Effector memory CD8-positive, alpha-beta T cell (primary cell): ENCODE measurements at regions not wholly inside any gene's neighbourhood (a gene's known extent, or its start where the extent isn't known, plus 50 kb on each side); places are given as distances from the start of the nearest gene placed in this dataset.
"Not testable (repeated sequence)": the region's sequence is repeated elsewhere in the genome, so short reads cannot be mapped to it uniquely, and the experiment has no call there.

ENCODE experiments used
- ATAC-seq: fragments of 150-1000 bp; cut with Tn5 transposase; replicated peaks from 2 replicates; pipeline ENCODE4 v1.10.0; 2021; ENCODE audit warnings: mild to moderate bottlenecking, moderate library complexity
- DNase-seq, 3 experiments: peaks; one replicate each; pipeline ENCODE4 v3.0.0; 2021
- H3K27ac Mint-ChIP-seq, 2 donors: one replicate each; pipeline ENCODE4 v1.8.0; 2022; ENCODE audit warnings: mild to moderate bottlenecking in 2 of 2, mixed read lengths in 2 of 2, moderate library complexity in 2 of 2
- H3K27me3 Mint-ChIP-seq, 2 donors: one replicate each; pipeline ENCODE4 v1.8.0; 2022; ENCODE audit warnings: mixed read lengths in 2 of 2
- H3K36me3 Mint-ChIP-seq: one replicate; pipeline ENCODE4 v1.8.0; 2022; ENCODE audit warnings: mild to moderate bottlenecking, moderate library complexity, mixed read lengths; ENCODE audit not compliant: insufficient read depth
- H3K4me1 Mint-ChIP-seq, 2 donors: one replicate each; pipeline ENCODE4 v1.8.0; 2022; ENCODE audit warnings: low read depth in 2 of 2, mixed read lengths in 2 of 2
- H3K4me3 Mint-ChIP-seq, 2 donors: one replicate each; pipeline ENCODE4 v1.8.0; 2022; ENCODE audit warnings: mild to moderate bottlenecking in 2 of 2, mixed read lengths in 2 of 2, moderate library complexity in 2 of 2
- H3K9me3 Mint-ChIP-seq, 2 donors: one replicate each; pipeline ENCODE4 v1.8.0; 2022; ENCODE audit warnings: mixed read lengths in 2 of 2

DNA sequence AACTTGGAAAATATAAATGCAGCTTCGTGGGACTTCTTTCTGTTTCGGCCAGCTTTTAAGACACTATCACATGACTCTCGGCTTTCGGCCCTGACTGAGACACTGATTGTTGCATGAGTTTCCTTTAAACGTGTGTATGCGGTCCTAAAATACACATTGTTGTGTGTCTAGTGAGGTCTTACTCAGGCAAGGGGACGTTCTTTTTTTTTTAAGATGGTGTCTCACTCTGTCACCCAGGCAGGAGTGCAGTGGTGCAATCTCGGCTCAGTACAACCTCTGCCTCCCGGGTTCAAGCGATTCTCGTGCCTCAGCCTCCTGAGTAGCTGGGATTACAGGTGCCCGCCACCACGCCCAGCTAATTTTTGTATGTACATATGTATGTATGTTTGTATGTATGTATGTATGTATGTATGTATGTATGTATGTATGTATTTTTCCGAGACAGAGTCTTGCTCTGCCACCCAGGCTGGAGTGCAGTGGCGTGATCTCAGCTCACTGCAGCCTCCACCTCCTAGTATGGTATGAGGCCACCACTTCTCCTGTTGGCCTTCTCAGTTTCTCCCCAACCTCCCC lies 63.2 kb upstream of the PHLPP1 start:
- not testable (repeated sequence) for ATAC-seq, H3K4me3 Mint-ChIP-seq, H3K27ac Mint-ChIP-seq, H3K9me3 Mint-ChIP-seq, H3K4me1 Mint-ChIP-seq, H3K36me3 Mint-ChIP-seq, DNase-seq
- peaks cover 15 to 38% of the 10 kb centered on the region in 2 donors for H3K27me3 Mint-ChIP-seq

DNA sequence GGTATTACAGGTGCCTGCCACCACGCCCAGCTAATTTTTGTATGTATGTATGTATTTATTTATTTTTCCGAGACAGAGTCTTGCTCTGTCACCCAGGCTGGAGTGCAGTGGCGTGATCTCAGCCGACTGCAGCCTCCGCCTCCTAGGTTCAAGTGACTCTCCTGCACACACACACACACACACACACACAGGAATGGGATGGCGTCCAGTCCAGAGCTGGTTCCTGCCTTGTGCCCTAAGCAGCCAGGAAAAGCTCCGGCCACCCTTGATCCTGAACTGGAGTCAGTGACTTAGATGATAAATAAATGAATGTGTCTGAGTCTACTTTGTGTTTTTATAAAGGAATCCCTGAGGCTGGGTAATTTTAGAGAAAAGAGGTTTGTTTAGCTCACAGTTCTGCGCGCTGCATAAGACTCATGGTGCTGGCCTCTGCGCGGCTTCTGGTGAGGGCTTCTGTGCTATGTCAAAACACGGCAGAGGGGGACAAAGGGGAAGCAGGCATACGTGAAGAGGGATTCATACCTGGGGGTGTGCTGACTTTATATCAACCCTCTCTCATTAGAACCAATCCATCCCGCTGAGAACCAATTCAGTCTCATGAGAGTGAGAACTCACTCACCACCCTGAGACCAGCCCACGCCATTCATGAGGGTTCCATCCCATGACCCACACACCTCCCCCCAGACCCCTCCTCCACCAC lies 59.7 kb upstream of the PHLPP1 start:
- peaks cover 7 to 21% of the 10 kb centered on the region in 2 donors for H3K27me3 Mint-ChIP-seq
- H3K9me3 Mint-ChIP-seq = no peaks in the 10 kb centered on the region
- no peak overlapping the region for H3K27ac Mint-ChIP-seq
- DNase-seq (no peak), ATAC-seq (no peak)
- no peaks in the 10 kb centered on the region for H3K4me1 Mint-ChIP-seq
- H3K36me3 Mint-ChIP-seq = no peaks in the 10 kb centered on the region
- no peak overlapping the region for H3K4me3 Mint-ChIP-seq

- Mint-ChIP-seq H3K27ac (no peak overlapping the region), H3K4me3 (no peak overlapping the region), H3K27me3 (peaks cover 7 to 22% of the 10 kb centered on the region in 2 donors), H3K4me1 (no peaks in the 10 kb centered on the region), H3K36me3 (no peaks in the 10 kb centered on the region), H3K9me3 (no peaks in the 10 kb centered on the region)
- ATAC-seq = no peak
- no peak for DNase-seq
Observed at GRCh38 chr18:62658028-62658427, 57.3 kb upstream of the PHLPP1 start.

- no peak overlapping the region for H3K27ac Mint-ChIP-seq
- DNase-seq = no peak
- H3K36me3 Mint-ChIP-seq = no peaks in the 10 kb centered on the region
- no peaks in the 10 kb centered on the region for H3K4me1 Mint-ChIP-seq
- no peak for ATAC-seq
- H3K4me3 Mint-ChIP-seq = no peak overlapping the region
- no peaks in the 10 kb centered on the region for H3K9me3 Mint-ChIP-seq
- peaks cover 0 to 19% of the 10 kb centered on the region in 2 donors for H3K27me3 Mint-ChIP-seq
Observed at GRCh38 chr18:62659698-62660097, 55.6 kb upstream of the PHLPP1 start.

DNA sequence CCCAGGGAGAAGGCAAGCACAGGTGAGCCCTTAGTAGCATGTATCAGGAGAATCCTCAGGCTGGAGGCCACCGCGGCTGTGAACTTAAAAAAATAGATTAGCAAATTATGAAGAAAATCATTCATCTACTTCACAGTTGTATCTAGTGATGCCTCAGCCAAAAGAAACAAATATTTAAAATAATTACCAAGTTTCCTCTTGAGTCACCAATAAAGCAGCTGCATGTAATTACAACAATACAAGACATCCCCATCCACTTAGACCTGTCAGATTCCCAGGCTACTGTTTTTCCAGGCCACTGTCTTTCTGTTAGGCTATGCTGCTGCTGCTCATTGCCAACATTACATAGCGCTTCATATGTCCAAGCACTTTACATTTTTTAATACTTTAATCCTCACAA lies 54.6 kb upstream of the PHLPP1 start:
- peaks cover 0 to 15% of the 10 kb centered on the region in 2 donors for H3K27me3 Mint-ChIP-seq
- no peak overlapping the region for H3K27ac Mint-ChIP-seq
- ATAC-seq (no peak), DNase-seq (no peak)
- no peaks in the 10 kb centered on the region for H3K4me1 Mint-ChIP-seq
- H3K4me3 Mint-ChIP-seq = no peak overlapping the region
- no peaks in the 10 kb centered on the region for H3K36me3 Mint-ChIP-seq
- no peaks in the 10 kb centered on the region for H3K9me3 Mint-ChIP-seq

DNA sequence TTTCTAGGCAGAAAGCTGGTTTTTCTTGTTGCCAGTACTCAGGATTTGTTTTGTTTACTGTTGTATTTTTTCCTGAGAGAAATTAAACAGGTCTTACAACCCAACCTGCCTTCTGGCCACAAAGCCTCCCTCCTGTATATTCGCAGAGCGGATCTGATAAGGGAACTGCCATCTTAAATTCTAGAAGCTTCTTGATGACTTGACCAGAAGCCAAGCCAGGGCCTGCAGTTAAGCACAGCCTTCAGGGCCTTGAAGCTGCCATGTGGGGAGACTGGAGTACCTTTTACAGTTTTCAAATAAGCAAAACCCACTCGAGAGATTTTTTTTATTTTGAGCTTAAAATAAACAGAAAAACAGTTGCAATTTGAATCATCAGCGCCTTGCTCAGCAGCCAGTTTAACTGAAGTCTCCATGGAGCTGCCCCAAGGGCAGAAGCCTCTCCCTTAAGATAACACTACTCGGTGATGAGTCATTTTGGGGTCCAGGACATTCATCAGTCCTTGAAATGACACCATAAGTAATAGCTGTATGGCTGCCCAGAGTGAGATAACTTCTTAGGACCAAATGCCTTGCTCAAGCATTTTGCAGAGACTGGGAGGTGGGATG lies 51.5 kb upstream of the PHLPP1 start:
- no peaks in the 10 kb centered on the region for H3K9me3 Mint-ChIP-seq
- no peaks in the 10 kb centered on the region for H3K4me1 Mint-ChIP-seq
- no peak for DNase-seq
- ATAC-seq = no peak
- H3K36me3 Mint-ChIP-seq = no peaks in the 10 kb centered on the region
- peaks cover 0 to 10% of the 10 kb centered on the region in 2 donors for H3K27me3 Mint-ChIP-seq
- H3K4me3 Mint-ChIP-seq = no peak overlapping the region
- no peak overlapping the region for H3K27ac Mint-ChIP-seq

DNA sequence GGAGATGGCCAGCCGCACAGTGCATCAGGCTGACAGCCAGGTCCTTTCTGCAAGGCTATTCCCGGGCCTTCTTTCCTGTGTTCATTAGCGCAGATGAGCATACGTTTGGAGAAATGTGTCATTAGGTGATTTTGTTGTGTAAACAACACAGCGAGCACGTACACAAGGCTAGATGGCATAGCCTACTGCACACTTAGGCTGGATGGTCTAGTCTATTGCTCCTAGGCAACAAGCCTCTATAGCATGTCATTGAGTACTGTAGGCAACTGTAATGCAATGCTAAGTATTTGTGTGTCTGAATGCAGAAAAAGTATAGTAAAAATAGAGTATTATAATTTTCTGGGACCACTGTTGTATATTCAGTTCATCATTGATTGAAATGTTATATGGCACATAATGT lies 50.9 kb upstream of the PHLPP1 start:
- DNase-seq = no peak
- no peak overlapping the region for H3K27ac Mint-ChIP-seq
- H3K4me3 Mint-ChIP-seq = no peak overlapping the region
- H3K27me3 Mint-ChIP-seq = peaks cover 0 to 10% of the 10 kb centered on the region in 2 donors
- no peak for ATAC-seq
- no peaks in the 10 kb centered on the region for H3K36me3 Mint-ChIP-seq
- no peaks in the 10 kb centered on the region for H3K9me3 Mint-ChIP-seq
- H3K4me1 Mint-ChIP-seq = no peaks in the 10 kb centered on the region

DNA sequence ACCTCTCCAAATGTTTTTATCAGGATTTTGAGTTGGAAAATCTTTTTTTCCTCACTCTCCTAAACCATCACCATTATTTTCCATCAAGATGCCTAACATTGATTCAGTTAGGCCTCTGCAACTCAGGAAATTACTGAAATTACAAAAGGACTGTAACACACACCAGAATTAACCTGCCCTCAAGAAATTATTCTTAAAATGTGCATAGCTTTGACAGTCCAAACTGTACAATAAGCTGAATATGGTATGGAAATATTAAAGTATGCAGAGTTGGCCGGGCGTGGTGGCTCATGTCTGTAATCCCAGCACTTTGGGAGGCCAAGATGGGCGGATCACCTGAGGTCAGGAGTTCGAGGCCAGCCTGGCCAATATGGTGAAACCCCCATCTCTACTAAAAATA lies 50.2 kb upstream of the PHLPP1 start:
- Mint-ChIP-seq H3K9me3 (no peaks in the 10 kb centered on the region), H3K36me3 (no peaks in the 10 kb centered on the region)
- ATAC-seq = no peak

More for the DNA sequence above, 50.2 kb upstream of the PHLPP1 start:
- Mint-ChIP-seq H3K27me3 (peaks cover 0 to 10% of the 10 kb centered on the region in 2 donors), H3K4me3 (no peak overlapping the region), H3K27ac (no peak overlapping the region), H3K4me1 (no peaks in the 10 kb centered on the region)
- DNase-seq = no peak
